GM20000 (cell line): ENCODE measurements at regions not wholly inside any gene's neighbourhood (a gene's known extent, or its start where the extent isn't known, plus 50 kb on each side); places are given as distances from the start of the nearest gene placed in this dataset.

Experiments used
- DNase-seq: peaks from one replicate; pipeline ENCODE4 v3.0.0; 2012; ENCODE audit warnings: low spot score
- CTCF ChIP-seq: IDR thresholded peaks from 2 replicates; pipeline ENCODE4 v1.5.1; 2012; ENCODE audit warnings: mild to moderate bottlenecking, control low read depth; ENCODE audit errors: extremely low read depth, missing control alignments

DNA sequence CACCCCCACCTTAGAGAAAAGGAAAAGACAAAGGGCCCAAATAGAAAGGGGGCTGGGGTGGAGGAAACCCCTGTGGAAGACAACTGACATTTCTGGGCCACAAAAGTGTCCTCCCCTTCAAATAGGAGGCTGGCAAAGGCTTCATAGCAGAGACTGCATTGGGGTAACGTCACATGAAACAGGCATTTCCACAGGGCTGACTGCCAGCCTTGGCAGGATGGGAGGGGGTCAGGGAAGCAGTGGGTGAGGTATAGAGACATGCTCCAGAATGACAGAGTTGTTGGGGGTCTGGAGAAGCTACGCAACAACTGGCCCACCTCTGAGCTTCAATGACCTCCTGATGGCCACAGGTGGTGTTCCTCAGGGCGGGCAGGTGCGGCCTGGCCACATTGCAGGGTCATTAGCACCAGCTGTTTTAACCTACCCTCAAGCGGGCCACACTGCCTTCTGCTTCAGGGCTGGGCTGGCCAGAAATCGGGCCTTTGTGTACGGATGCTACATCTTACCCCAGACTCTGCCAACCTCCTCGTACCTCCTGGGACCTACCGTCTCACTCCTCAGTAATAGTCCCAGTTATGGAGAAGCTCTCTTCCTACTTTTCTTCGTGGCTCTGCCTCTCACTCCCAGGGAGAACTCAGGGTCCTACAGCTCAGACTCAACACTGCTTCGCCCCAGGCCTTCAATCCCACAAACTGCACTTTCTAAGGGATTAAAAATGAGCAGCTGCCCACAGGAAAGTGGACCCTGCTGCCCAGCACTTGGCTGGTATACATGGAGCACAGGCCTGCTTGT lies 160.0 kb upstream of the NCAM1 start:
- TF ChIP-seq CTCF = no peak
- DNase-seq = no peak

DNA sequence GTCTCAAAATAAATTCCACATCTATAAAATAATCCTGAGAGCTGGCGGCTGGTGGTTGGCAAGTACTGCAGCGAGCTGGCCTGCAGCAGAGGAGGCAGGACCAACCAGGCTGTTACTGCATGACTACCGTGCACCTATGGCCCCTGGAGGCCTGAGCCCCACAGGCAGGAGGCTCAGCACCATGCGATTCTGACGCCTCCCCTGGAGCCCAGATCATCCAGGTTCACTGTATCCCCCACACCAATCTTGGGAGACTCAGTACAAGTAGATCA lies 159.5 kb upstream of the NCAM1 start:
- TF ChIP-seq CTCF = no peak
- no peak for DNase-seq

DNA sequence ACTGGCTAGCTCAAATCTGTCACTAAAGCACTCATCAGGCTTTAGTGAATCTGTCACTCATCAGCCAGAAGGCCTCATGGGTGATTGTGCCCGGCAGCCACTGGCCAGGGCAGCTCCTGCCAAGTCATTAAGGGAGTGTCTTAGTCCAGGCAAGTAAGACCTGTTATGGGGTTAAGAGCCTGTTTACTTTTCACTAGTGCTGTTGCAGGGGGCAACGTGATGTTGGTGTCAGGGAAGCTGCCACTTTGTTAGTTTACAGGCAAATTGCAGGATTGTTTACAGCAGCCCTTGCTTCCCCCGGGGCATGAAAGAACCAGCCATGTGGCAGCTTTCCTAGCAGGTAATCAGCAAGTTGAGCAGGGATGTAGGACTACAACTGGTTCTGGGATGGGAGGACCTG lies 155.6 kb upstream of the NCAM1 start:
- no peak for DNase-seq

DNA sequence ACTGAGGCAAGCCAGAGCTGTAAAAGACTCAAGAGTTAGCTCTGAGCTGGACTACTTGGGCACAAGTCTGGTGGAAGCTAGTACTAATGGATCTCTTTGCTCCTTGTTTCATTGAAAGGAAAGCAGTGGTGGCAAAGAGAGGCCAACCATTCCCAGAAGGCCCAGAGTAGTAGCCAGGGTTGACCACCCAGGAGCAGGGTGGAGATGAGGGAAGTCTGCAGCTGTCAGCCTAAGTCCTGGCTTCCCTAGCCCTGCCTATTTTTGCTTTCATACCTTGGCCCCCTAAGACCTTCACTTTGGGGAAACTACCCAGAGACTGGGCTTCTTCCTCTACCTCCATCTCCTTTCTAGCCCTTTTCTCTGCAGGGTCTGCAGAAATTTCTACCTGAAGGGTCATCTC lies 155.0 kb upstream of the NCAM1 start:
- no peak for TF ChIP-seq CTCF

More for the DNA sequence above, 155.6 kb upstream of the NCAM1 start:
- TF ChIP-seq CTCF = no peak

DNA sequence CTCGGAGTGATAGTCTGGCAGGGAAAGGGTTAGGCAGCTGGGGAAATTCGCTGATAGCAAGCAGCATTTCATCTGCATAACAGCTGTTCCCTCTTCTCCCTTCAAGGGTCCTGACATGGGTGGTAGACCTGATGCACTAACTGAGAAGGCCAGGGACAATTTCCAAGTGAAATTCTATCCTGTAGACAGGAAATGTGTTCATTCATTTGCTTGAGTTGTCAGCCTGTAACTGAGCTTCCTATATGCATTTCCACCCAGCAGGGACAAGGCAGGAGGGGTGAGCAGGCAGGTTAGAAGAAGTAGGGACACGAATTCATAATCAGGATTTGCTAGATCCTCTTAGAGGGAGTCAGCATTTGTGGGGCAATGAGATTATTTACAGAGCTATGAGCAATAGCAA lies 154.3 kb upstream of the NCAM1 start:
- DNase-seq = no peak
- no peak for TF ChIP-seq CTCF

More for the DNA sequence above, 155.0 kb upstream of the NCAM1 start:
- DNase-seq = no peak

- no peak for DNase-seq
- TF ChIP-seq CTCF = no peak
These were observed 151.8 kb upstream of the NCAM1 start for GRCh38 chr11:112809429-112809828.

DNA sequence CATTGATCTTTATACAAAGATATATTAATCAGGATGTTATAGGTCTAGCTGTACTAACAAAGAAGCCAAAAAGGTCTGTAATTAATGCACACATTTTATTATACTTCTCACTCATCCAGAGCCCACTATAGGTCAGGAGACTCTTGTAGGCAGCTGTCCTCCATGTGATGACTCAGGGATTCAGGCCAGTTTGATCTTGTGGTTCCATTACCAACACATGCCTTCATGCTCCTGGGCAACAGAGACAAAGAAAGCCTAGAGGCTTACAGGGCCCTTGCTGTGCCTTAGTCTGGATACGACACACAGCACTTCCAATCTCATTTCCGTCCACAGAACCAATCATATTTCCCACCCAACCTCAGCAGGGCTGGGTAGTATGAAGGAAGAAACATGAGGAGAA lies 150.3 kb upstream of the NCAM1 start:
- DNase-seq = no peak
- no peak for TF ChIP-seq CTCF
